ENCODE measurements at regions not wholly inside any gene's neighbourhood (a gene's known extent, or its start where the extent isn't known, plus 50 kb on each side); places are given as distances from the start of the nearest gene placed in this dataset.
A peak's percentile ranks its signal among the peaks of the same experiment; 100 is the strongest.

DNA sequence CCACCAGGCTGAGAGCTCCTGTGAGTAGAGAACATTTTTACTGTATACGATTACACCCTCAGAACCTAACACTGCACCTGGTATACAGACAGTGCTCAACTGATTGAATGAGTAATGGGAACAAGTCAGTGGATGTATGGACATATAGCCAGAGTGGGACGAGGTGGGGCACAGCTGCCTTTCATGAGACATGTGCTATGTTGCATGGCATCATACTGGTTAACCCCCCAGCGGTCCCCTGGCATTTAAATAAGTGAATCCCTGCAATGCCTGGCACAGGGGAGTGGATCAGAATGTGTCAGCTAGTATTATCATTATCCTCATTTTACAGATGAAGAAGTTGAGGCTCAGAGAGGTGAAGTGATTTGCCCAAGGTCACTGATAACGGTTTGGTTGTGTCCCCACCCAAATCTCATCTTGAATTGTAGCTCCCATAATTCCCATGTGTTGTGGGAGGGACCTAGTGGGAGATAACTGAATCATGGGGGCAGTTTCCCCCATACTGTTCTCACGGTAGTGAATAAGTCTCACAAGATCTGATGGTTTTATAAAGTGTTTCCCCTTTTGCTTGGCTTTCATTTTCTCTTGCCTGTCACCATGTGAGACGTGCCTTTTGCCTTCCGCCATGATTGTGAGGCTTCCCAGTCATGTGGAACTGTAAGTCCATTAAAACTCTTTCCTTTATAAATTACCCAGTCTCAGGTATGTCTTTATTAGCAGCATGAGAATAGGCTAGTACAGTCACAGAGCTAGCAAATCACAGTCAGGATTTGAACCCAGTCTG lies 56.0 kb upstream of the ATP2B2 start:
- Histone ChIP-seq H3K27ac (ENCODE audit: low read depth, low read length, poor library complexity, severe bottlenecking) (no peak overlapping the region), H3K4me2 (ENCODE audit: low read length) (no peak overlapping the region), H2AFZ (ENCODE audit: low read length) (no peak overlapping the region), H3K79me2 (ENCODE audit: insufficient read depth, low read depth, low read length) (no peaks in the 10 kb centered on the region), H4K20me1 (ENCODE audit: insufficient read depth, low read length) (no peaks in the 10 kb centered on the region), H3K4me3 (ENCODE audit: low read depth, low read length, poor library complexity, severe bottlenecking) (no peak overlapping the region), H3K9me2 (ENCODE audit: insufficient read depth, low read length) (no peaks in the 10 kb centered on the region), H3K9me3 (ENCODE audit: low read length) (no peaks in the 10 kb centered on the region), H3K36me3 (ENCODE audit: insufficient read depth, low read length) (no peaks in the 10 kb centered on the region), H3K4me1 (ENCODE audit: insufficient read depth, low read length, poor library complexity, severe bottlenecking) (no peaks in the 10 kb centered on the region)
- POLR2A ChIA-PET = no interaction called here
- TF ChIP-seq CTCF (conservative IDR thresholded peaks at IDR 0.05; ENCODE audit: low read length) = no peak
- TF ChIP-seq EZH2phosphoT487 (IDR thresholded peaks at IDR 0.05; ENCODE audit: borderline replicate concordance, low read depth, low read length) = no peak
- BruUV-seq (replicated peaks) = no TSS peak
- CTCF ChIA-PET (ENCODE audit: unreplicated experiment) = no interaction called here
- intact Hi-C loops (cut with micrococcal nuclease; ENCODE audit: unreplicated experiment) = no loop called here
- no peak for DNase-seq (ENCODE audit: low spot score)

DNA sequence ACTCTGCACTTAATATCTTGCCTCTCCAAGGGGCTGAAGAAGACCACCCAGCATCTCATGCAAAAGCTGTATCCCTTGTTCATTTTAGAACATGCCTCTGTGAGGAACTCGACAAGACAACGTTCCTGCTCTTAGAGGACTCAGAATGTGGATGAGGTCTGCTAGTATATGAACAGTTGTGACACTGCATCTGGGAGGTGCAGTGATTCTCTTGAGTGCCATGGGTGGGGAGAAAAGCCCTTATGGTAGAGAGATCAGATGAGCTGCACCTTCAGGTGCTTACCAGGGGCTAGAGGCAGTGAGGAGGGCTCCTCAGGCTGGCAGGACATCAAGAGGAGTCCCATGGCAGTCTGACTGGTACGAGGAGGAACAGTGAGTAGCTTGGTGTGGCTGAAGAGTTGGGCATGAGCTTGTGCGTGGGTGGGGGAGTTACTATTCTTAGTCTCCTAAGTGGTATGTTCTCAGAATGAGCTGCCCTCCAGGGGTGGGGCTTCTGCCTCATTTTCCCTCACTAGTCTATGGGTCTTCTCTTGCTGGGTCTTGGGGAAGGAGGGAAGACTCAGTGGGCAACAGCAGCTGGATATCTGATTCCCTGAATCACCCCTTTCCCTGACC lies 56.7 kb upstream of the ATP2B2 start:
- ChIA-PET CTCF (ENCODE audit: unreplicated experiment) (no interaction called here), POLR2A (no interaction called here)
- Histone ChIP-seq H3K4me1 (ENCODE audit: insufficient read depth, low read length, poor library complexity, severe bottlenecking) (no peaks in the 10 kb centered on the region), H3K9me2 (ENCODE audit: insufficient read depth, low read length) (no peaks in the 10 kb centered on the region), H3K4me2 (ENCODE audit: low read length) (no peak overlapping the region), H4K20me1 (ENCODE audit: insufficient read depth, low read length) (no peaks in the 10 kb centered on the region), H3K27ac (ENCODE audit: low read depth, low read length, poor library complexity, severe bottlenecking) (no peak overlapping the region), H3K36me3 (ENCODE audit: insufficient read depth, low read length) (no peaks in the 10 kb centered on the region), H2AFZ (ENCODE audit: low read length) (no peak overlapping the region), H3K4me3 (ENCODE audit: low read depth, low read length, poor library complexity, severe bottlenecking) (no peak overlapping the region), H3K9me3 (ENCODE audit: low read length) (no peaks in the 10 kb centered on the region), H3K79me2 (ENCODE audit: insufficient read depth, low read depth, low read length) (no peaks in the 10 kb centered on the region)
- TF ChIP-seq CTCF (conservative IDR thresholded peaks at IDR 0.05; ENCODE audit: low read length) (no peak), EZH2phosphoT487 (IDR thresholded peaks at IDR 0.05; ENCODE audit: borderline replicate concordance, low read depth, low read length) (no peak)
- DNase-seq (ENCODE audit: low spot score) = no peak
- no TSS peak for BruUV-seq (replicated peaks)
- intact Hi-C loops (cut with micrococcal nuclease; ENCODE audit: unreplicated experiment) = no loop called here

- ChIA-PET CTCF (ENCODE audit: unreplicated experiment) (interaction anchor here (0.6 kb wide), 1 partner anchor 82 kb away, joined by 3 read pairs; no protein-coding TSS in a partner anchor), POLR2A (interaction anchor here (0.6 kb wide), 1 partner anchor 14 kb away, joined by 3 read pairs; no protein-coding TSS in a partner anchor)
- no peaks in the 10 kb centered on the region for H3K79me2 ChIP-seq (ENCODE audit: insufficient read depth, low read depth, low read length)
- no peak for TF ChIP-seq CTCF (conservative IDR thresholded peaks at IDR 0.05; ENCODE audit: low read length)
- TF ChIP-seq EZH2phosphoT487 (IDR thresholded peaks at IDR 0.05; ENCODE audit: borderline replicate concordance, low read depth, low read length) = no peak
- no peak overlapping the region for H3K4me3 ChIP-seq (ENCODE audit: low read depth, low read length, poor library complexity, severe bottlenecking)
- no peaks in the 10 kb centered on the region for H3K36me3 ChIP-seq (ENCODE audit: insufficient read depth, low read length)
- peak; percentile 16 for DNase-seq (ENCODE audit: low spot score)
- H3K4me2 ChIP-seq (ENCODE audit: low read length) = no peak overlapping the region
- no peaks in the 10 kb centered on the region for H3K9me3 ChIP-seq (ENCODE audit: low read length)
- no peaks in the 10 kb centered on the region for H4K20me1 ChIP-seq (ENCODE audit: insufficient read depth, low read length)
- H2AFZ ChIP-seq (ENCODE audit: low read length) = no peak overlapping the region
- no TSS peak for BruUV-seq (replicated peaks)
- no peak overlapping the region for H3K27ac ChIP-seq (ENCODE audit: low read depth, low read length, poor library complexity, severe bottlenecking)
- intact Hi-C loops (cut with micrococcal nuclease; ENCODE audit: unreplicated experiment) = no loop called here
- H3K4me1 ChIP-seq (ENCODE audit: insufficient read depth, low read length, poor library complexity, severe bottlenecking) = no peaks in the 10 kb centered on the region
- no peaks in the 10 kb centered on the region for H3K9me2 ChIP-seq (ENCODE audit: insufficient read depth, low read length)
These were observed 58.0 kb upstream of the ATP2B2 start for GRCh38 chr3:10563396-10563795.

Measured in OCI-LY7 (cell line).